C4-2B (cell line): ENCODE measurements at regions not wholly inside any gene's neighbourhood (a gene's known extent, or its start where the extent isn't known, plus 50 kb on each side); places are given as distances from the start of the nearest gene placed in this dataset.

Experiments used
- H3K27ac ChIP-seq: fragments of 450-650 bp; 2 replicates; pipeline ENCODE4 v1.5.1; 2017
- ZFX ChIP-seq: fragments of 450-650 bp; IDR thresholded peaks from 2 replicates; pipeline ENCODE4 v1.6.1; 2017
- TF ChIP-seq, protein P1 (sequence below): fragments of 450-650 bp; conservative IDR thresholded peaks from 2 replicates; pipeline ENCODE4 v1.5.1; 2017; ENCODE audit warnings: mild to moderate bottlenecking

DNA sequence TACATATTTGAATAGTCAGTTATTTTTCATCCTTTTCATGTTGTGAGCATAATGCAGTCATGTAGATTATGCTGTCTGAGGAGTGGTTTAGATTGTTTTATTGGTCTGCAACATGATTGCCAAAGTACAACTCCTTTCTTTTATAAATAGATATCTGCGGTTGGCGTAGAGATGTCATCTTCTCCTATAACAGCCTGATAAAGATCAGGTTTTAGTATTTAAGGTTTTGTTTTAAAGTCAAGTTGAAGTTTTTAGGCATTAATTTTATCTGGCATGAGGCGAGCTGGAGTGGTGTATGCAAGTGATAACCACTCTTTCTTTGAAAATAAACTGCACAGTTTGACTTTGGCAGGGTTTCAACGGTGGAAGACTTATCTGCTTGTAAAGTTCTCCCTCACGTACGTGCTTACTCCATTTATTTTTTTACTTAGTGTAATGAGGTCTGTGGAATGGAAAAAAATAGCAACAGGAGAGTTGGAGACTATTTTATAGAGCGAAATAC lies 126.3 kb downstream of the FBXO8 start:
- no peak overlapping the region for H3K27ac ChIP-seq
- TF ChIP-seq, protein P1, sequence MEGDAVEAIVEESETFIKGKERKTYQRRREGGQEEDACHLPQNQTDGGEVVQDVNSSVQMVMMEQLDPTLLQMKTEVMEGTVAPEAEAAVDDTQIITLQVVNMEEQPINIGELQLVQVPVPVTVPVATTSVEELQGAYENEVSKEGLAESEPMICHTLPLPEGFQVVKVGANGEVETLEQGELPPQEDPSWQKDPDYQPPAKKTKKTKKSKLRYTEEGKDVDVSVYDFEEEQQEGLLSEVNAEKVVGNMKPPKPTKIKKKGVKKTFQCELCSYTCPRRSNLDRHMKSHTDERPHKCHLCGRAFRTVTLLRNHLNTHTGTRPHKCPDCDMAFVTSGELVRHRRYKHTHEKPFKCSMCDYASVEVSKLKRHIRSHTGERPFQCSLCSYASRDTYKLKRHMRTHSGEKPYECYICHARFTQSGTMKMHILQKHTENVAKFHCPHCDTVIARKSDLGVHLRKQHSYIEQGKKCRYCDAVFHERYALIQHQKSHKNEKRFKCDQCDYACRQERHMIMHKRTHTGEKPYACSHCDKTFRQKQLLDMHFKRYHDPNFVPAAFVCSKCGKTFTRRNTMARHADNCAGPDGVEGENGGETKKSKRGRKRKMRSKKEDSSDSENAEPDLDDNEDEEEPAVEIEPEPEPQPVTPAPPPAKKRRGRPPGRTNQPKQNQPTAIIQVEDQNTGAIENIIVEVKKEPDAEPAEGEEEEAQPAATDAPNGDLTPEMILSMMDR, result no peak
- no peak for TF ChIP-seq ZFX

DNA sequence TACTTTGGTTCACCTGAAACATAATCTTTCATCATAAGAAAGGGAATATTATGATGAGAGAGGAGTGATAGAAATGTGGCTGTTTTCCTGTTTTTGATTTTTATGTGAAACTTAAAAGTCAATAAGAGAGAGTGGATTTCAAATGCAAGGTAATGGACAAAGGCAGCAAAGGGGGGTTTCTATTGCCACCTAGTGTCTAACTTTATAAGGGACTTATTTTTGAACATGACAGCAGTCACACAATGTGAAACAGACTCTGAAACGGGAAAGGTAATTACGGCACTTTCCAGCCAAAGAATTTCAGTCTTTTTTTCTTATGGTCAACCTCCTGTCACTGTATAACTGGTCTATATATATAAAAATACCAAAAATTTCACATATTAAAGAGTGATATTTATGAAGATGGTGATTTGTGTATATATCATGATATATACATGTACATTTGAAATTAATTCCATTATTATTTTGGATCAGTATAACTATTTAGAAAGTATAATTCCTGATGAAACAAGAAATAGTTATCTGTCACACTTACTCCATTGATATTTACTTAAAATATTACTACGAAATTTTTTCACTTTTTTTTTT lies 127.1 kb downstream of the FBXO8 start:
- no peak overlapping the region for H3K27ac ChIP-seq
- TF ChIP-seq, protein P1, result peak; percentile 78
- no peak for TF ChIP-seq ZFX

DNA sequence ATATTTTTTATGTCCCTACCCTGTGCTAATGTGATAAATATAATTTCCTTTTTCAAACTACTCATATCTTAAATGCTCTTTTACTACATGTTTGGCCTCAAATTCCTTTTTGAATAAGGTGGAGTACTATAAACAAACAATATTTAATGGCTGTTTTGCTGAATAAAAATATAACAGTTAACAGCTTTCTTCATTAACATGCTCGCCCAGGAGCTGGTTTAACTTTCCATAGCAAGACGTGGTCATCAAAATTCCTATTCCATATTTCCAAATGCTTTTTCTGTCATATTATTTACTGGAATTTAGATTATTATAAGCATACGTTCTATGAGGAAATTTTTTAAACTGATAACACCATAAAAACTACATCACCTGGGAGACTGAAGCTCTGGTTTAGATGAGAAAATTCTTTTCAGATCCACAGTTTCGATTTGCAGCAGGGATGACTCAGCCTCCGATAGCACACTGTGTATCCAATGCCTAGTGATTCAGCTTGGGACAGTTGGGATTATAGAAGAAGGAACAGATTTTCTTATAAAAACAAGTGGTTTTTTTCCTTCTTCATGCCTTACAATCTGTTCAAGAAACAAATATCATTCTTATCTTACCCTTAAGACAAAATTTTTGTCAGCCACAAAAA lies 129.1 kb downstream of the FBXO8 start:
- no peak for TF ChIP-seq ZFX
- TF ChIP-seq, protein P1, result no peak
- no peak overlapping the region for H3K27ac ChIP-seq

DNA sequence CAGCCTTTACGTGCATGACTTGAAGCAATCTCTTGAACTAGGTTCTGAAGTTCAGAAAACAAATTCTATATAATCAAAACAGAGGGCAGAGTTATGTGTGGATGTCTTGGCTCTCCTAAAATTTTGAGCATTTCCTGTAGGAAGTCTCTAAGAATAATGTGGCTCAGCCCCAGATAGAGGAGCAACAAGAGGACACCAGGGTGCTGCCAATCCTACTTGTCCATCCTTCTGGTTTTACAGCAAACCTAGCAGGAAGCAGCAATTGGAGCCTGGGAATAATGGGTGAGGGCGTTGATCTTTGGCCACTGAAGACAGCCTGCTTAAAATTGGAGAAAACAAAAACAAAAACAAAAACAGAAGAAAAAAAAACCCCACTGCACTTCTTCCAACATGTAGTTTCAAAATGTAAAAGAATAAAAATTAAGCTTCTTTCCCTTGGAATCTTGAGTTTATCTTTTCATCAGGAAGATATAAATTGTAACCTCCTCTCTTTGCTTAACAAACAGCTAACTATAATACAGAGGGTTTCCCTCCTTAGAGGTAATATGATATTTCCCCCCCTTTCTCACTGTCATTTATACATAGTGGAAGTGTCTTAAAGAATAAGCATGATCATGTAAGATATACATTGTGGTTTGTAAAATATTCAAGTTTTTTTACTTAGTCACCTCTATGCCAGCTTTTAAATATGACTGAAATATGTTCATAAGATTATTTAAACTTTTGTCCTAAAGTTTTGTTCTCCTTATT lies 130.6 kb downstream of the FBXO8 start:
- no peak overlapping the region for H3K27ac ChIP-seq
- TF ChIP-seq ZFX, result no peak
- TF ChIP-seq, protein P1, result no peak

DNA sequence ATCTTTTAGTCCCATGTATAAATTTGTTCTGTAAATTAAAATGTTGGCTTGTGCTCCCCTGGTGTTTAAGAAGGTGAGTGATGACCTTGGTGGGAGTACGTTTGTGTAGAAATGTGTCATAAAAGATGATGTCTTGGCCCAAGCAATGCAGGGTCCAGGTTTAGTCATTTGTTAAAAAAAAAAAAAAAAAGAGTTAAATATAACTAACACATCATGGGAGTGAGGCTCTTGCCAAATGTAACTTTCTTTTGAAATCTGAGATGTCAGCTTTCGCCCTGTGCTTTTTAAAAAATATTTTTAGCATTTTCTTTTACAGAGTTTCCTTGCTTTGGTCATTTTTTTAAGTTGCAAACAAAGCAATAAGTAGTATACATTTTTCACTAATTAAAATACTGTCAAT lies 135.6 kb downstream of the FBXO8 start:
- no peak overlapping the region for H3K27ac ChIP-seq
- TF ChIP-seq, protein P1, result no peak
- no peak for TF ChIP-seq ZFX

DNA sequence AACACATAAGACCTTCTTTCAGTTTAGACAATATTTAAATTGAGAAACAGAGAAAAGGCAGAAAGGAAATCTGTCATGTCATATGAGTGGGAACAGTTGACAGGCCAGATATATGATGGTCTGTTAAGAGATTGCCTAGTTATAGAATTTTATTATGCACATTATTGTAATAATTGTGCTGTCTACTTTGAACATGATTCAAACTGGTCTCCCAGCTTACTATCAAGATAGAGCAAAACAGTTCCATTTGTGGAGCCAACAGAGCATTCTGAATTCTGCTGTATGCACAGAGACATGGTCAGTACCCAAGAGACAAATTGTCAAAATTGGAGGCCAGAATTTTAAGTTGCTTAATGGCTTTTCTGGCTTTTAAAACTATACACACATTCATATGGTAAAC lies 139.4 kb downstream of the FBXO8 start:
- no peak for TF ChIP-seq ZFX
- TF ChIP-seq, protein P1, result no peak

DNA sequence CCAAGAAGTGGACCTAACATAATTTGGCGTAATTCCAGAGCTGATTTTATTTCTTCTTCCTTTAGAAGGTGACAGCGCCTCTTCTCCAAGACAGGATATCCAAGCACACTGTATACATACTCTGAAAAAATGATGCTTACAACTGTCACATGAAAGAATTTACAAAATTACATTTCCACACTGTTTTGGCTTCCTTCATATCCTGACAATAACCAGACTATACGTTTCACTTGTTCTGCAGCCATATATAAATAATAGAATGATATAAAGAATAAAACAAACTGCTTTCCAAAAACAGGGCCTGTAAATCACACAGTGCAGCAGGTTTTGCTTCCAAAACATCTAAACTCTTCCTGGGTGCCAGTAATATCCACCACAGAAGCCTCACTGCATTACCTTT lies 141.6 kb downstream of the FBXO8 start:
- no peak overlapping the region for H3K27ac ChIP-seq
- no peak for TF ChIP-seq ZFX
- TF ChIP-seq, protein P1, result no peak

More for the DNA sequence above, 139.4 kb downstream of the FBXO8 start:
- no peak overlapping the region for H3K27ac ChIP-seq
